SK-N-SH treated with all-trans-retinoic acid at 6 μM for 48 hours (cell line): ENCODE measurements at regions not wholly inside any gene's neighbourhood (a gene's known extent, or its start where the extent isn't known, plus 50 kb on each side); places are given as distances from the start of the nearest gene placed in this dataset.

Experiments
- ARNTL ChIP-seq: fragments of 450-650 bp; formaldehyde crosslinking; IDR thresholded peaks from 2 replicates; pipeline ENCODE4 v1.5.0; 2020; ENCODE audit warnings: low read depth, mild to moderate bottlenecking, moderate library complexity, borderline replicate concordance
- CSDC2 ChIP-seq: fragments of 250-450 bp; sonication (Bioruptor Pico); IDR thresholded peaks from 2 replicates; pipeline ENCODE4 v1.5.0; 2020; ENCODE audit warnings: mild to moderate bottlenecking, moderate library complexity
- OSR1 ChIP-seq: fragments of 250-450 bp; sonication (Bioruptor Pico); IDR thresholded peaks from 2 replicates; pipeline ENCODE4 v1.8.0; 2022; ENCODE audit warnings: moderate library complexity, mild to moderate bottlenecking, inconsistent platforms
- RARB ChIP-seq: fragments of 250-450 bp; sonication (Bioruptor Pico); IDR thresholded peaks from 2 replicates; pipeline ENCODE4 v1.8.0; 2021; ENCODE audit warnings: mild to moderate bottlenecking, moderate library complexity
- SNAI2 ChIP-seq: fragments of 250-450 bp; sonication (Bioruptor Pico); IDR thresholded peaks from 2 replicates; pipeline ENCODE4 v1.5.0; 2020; ENCODE audit warnings: mild to moderate bottlenecking, moderate library complexity
- TOX ChIP-seq: fragments of 250-450 bp; sonication (Bioruptor Pico); IDR thresholded peaks from 2 replicates; pipeline ENCODE4 v1.8.0; 2021; ENCODE audit warnings: mild to moderate bottlenecking, moderate library complexity, borderline replicate concordance
- ZFP3 ChIP-seq: fragments of 250-450 bp; sonication (Bioruptor Pico); IDR thresholded peaks from 2 replicates; pipeline ENCODE4 v1.5.0; 2020; ENCODE audit warnings: mild to moderate bottlenecking, moderate library complexity
- ZFP30 ChIP-seq: fragments of 450-650 bp; formaldehyde crosslinking; IDR thresholded peaks from 2 replicates; pipeline ENCODE4 v1.5.0; 2022; ENCODE audit warnings: mild to moderate bottlenecking, moderate library complexity
- TF ChIP-seq, protein P1 (sequence below): fragments of 250-450 bp; sonication (Bioruptor Pico); IDR thresholded peaks from 2 replicates; pipeline ENCODE4 v1.8.0; 2020; ENCODE audit warnings: mild to moderate bottlenecking, moderate library complexity, borderline replicate concordance
- TF ChIP-seq, protein P2 (sequence below): fragments of 250-450 bp; sonication (Bioruptor Pico); IDR thresholded peaks from 2 replicates; pipeline ENCODE4 v1.5.1; 2020; ENCODE audit warnings: low read depth, mild to moderate bottlenecking, moderate library complexity

DNA sequence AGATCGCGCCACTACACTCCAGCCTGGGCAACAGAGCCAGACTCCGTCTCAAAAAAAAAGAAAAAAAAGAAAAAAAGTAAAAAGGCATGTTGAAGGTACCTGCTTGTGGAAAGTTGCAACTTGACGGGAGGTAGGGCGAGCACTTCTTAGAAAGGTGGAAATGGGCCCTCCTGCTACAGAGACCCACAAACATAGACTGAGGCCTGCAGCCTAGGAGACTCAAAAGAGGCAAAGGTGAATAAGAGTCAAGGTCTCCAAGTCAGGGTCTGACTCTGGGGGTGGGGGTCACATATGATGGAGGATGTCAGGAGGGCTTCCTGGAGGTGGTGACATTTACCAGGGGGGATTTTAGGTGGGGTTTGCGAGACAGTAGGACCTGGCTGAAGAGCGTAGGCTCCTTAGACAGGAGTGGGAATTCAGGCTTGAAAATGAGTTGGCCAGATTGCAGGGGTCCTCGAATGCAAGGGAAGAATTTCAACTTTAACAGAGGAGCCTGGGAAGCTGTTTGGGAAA is 303.0 kb downstream of the SEC14L1 start:
- no peak for TF ChIP-seq ZFP3 (CRISPR knock-in tag)
- TF ChIP-seq ARNTL (CRISPR knock-in tag) = no peak
- no peak for TF ChIP-seq RARB (CRISPR knock-in tag)
- TF ChIP-seq CSDC2 (CRISPR knock-in tag) = no peak
- TF ChIP-seq OSR1 (CRISPR knock-in tag) = no peak
- no peak for TF ChIP-seq TOX (CRISPR knock-in tag)
- TF ChIP-seq, protein P1, sequence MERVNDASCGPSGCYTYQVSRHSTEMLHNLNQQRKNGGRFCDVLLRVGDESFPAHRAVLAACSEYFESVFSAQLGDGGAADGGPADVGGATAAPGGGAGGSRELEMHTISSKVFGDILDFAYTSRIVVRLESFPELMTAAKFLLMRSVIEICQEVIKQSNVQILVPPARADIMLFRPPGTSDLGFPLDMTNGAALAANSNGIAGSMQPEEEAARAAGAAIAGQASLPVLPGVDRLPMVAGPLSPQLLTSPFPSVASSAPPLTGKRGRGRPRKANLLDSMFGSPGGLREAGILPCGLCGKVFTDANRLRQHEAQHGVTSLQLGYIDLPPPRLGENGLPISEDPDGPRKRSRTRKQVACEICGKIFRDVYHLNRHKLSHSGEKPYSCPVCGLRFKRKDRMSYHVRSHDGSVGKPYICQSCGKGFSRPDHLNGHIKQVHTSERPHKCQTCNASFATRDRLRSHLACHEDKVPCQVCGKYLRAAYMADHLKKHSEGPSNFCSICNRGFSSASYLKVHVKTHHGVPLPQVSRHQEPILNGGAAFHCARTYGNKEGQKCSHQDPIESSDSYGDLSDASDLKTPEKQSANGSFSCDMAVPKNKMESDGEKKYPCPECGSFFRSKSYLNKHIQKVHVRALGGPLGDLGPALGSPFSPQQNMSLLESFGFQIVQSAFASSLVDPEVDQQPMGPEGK (CRISPR knock-in tag) = no peak
- no peak for TF ChIP-seq ZFP30
- TF ChIP-seq, protein P2, sequence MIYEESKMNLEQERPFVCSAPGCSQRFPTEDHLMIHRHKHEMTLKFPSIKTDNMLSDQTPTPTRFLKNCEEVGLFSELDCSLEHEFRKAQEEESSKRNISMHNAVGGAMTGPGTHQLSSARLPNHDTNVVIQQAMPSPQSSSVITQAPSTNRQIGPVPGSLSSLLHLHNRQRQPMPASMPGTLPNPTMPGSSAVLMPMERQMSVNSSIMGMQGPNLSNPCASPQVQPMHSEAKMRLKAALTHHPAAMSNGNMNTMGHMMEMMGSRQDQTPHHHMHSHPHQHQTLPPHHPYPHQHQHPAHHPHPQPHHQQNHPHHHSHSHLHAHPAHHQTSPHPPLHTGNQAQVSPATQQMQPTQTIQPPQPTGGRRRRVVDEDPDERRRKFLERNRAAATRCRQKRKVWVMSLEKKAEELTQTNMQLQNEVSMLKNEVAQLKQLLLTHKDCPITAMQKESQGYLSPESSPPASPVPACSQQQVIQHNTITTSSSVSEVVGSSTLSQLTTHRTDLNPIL (CRISPR knock-in tag) = no peak
- TF ChIP-seq SNAI2 (CRISPR knock-in tag) = no peak
